ENCODE measurements at regions not wholly inside any gene's neighbourhood (a gene's known extent, or its start where the extent isn't known, plus 50 kb on each side); places are given as distances from the start of the nearest gene placed in this dataset.

DNA sequence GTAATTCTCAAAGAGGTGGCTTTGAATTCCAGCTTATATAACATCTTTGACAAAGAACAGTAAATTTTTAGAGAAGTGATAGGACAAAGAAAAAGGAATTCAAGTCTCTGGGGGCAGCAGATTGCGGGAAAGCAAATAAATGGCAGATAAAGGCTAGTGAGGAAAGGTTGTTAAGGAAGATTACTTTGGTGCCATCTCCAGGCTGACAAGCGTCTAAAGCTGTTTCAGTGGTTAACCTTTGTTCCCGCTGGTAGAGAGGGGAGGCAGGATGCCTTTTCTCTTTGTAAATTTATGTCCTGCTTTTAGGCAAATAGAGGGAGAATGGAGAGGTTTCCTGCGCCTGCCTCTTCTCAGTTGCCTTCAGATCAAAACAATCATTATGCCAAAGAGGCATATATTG lies 431.2 kb upstream of the CHST9 start:
- no peak for DNase-seq

DNA sequence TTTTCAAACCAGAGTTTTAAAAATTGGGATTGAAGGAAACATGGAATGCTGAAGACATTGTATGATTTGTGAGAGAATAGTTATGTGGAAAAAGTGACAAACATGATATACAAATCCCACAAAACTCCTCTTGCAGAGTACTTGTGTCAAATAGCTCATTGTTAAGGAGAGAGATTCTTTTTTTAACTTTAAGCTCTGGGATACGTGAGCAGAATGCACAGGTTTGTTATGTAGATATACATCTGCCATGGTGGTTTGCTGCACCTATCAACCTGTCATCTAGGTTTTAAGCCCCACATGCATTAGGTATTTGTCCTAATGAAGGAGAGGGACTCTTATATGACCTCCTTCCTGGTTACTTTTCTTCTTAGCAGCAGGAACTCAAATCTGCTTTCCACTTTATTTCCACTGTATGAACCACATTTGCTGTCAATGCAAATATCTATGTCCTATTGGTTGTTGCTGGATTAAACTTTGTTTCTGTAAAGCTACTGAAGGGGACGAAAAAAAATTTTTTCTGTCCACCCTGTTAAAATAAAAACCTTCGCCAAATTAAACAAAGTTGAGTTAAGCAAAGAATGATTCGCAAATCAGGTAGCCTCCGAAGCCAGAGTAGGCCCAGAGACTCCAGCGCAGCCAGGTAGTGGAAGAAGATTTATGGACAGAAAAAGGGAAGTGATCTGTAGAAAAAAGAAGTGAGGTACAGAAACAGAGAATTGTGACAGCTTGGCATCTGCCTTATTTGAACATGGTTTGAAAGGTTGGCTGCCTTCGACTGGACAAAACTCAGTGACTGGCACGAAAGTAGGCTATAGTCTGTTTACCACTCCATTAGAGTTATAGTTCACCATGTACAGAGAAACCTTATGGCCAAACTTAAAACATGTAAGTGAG lies 430.1 kb upstream of the CHST9 start:
- DNase-seq = no peak

DNA sequence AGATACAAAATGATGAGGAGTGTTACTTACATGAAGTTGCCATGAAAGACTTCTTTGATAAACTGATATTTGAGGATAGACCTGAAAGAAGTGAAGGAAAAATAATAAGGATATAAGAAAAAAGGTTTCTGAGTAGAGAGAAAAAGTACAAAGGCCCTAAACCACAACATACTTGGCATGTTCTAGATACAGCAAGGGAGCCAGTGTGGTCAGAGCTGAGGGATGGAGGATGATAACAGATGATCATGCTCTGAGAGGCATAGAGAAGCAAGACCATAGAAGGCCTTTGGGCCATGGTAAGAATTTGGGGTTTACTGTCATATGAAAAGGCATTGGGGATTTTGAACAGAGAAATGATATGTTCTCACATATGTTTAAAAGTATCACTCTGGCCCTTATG lies 424.1 kb upstream of the CHST9 start:
- DNase-seq = no peak

DNA sequence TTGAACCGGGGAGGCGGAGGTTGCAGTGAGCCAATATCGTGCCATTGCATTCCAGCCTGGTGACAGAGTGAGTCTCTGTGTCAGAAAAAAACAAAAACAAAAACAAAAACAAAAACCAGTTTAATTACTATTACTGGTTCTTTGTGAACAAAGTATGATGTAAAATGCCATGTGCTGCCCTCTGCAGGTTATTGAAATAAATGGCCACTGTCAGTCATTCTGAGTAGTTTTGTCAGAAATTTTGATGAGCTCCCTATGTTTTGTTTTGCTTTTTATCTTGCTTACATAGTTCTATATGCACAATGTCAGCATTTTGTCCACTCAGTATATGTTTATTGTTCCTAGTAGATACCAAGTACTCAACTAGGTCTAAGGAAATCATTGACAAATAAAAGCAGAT lies 423.6 kb upstream of the CHST9 start:
- no peak for DNase-seq

DNA sequence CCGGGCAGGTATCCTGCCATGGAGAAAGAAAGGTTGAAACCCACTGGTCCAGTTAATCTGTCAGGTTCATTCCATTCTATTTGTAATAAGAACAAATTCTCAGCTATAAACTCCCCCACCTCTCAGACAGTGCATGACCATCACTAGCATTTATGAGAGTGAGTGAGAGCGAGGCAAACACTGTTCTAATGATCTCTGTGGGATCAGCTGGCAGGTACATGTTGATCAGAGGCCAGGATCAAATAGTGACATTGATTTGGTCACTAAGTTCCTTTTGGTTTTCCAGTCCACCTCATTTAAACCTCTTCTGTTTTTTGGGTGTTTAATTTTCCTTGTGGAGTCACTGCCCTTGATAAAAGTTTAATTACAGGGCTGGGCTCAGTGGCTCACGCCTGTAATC lies 423.1 kb upstream of the CHST9 start:
- DNase-seq = no peak

DNA sequence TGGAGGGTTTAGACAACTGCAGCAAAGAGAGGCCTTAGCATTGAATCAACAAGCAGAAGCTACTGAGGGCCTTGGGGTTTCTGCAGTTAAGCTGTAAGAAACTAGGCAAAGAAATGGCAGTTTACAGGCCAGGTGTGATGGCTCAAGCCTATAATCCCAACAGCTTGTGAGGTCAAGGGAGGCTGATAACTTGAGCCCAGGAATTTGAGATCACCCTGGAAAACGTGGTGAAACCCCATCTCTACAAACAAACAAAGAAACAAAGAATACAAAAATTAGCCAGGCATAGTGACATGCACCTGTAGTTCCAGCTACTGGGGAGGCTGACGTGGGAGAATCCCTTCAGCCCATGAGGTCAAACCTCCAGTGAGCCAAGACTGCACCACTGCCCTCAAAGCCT lies 421.6 kb upstream of the CHST9 start:
- DNase-seq = no peak

DNA sequence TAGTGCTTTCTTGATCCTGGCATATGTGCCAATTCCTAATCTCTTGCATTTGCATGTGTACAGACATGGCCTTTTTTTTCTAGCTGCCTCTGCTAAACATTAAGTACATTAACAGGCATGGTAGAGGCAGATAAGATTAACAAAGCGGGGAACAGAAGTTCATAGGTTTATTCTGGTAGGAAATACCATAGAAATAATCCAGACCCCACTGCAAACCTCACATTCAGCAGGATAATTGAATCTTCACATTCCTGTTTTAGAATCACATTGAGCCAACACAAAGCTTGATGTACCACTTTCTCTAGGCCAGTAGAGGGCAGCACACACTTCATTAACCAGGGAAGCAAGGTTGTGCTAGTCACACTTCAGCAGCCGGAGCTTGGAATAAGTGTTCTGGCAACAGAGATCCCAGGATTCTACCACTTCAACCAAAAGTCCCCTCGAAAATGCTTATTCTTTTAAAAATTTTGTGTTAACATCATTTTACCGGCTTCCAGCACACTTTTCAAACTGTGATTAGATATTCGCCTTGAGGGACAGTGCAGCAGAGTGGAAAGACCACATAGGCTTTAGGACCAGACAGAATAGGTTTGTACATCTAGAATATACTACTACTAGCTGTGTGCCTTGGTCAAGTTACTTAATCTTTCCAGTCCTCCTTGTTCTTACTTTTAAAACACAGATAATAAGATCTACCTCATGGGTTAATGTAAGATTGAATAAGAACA lies 420.2 kb upstream of the CHST9 start:
- DNase-seq = peak; percentile 78

DNA sequence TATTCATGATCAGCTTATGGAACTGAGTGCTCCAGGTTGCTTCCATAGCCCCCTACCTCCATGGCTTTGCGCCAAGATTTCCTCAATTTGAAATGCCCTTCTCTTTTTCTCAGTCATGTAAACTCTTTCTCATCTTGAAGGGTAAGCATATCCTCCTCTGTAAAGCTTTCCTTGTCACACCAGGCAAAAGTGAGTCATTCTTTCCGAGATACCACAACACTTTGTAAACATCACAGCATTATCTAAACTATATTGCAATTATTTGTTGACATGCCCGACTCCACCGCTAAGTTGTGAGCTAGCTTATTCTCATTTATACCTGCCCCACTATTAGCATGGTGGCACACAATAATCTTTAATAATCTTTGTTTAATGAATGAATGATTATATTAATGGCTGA lies 419.5 kb upstream of the CHST9 start:
- no peak for DNase-seq

DNA sequence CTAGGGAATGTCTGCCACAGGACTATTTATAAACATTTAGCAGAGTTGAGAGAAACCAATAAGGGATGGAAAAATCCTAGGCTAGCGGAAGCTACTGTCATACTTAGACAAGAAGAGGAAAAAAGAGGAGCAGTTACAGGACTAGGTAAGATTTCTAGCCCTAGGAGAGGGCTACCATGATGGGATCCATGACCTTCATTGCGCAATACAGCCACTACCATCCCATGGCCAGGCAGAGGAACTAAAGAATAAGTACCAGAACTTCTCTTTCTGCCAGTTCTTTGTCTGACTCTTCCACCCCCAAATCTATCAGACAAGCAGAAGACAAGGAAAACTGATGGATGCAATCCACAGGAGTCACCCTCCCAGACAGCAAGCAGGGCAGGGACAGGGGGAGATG lies 417.0 kb upstream of the CHST9 start:
- no peak for DNase-seq

DNA sequence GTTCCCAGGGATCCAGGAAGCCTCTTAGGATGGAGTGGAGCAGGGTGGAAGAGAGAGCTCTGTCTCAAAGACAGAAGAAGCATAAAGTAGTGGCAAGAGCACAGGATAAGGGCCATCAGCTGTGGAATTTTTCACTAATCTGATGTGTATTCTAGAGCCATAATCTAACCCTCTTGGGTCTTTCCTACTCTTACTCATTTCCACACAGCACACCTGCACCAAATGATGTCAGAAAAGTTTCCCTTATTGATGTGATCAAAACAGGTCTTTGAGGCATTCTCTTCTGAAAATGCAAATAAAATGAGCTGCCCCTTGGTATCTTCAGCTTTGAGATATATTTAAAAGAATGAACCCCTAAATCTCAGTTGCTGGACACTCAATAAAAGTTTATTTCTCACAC lies 415.1 kb upstream of the CHST9 start:
- DNase-seq = no peak

DNA sequence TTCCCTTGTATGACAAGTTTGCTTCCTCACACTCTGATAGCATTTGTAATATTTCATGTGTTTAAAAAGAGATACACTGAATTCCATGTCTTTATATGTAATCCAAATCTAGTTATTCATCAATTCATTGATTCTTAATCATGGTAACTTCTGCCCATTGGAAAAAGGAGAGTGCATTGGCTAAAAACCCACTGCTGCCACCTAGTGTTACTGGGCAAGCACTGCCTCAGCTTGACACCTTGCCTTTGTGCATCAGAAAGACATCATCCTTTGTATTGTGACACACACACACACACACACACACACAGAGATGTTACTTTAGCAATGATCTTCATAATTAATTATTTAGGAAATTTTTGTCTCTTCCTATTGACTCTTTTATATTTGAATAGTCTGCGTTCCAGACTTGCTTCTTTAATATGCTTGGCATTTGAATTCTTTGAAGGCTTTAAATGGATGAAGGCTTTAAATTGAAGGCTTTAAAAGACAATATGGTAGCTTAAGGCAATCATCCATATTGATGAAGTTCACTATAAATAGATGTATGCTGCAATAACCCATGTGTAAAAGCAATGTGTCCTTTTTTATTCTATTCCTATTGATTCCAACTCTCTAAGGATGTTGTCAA lies 414.2 kb upstream of the CHST9 start:
- DNase-seq = peak; percentile 43

DNA sequence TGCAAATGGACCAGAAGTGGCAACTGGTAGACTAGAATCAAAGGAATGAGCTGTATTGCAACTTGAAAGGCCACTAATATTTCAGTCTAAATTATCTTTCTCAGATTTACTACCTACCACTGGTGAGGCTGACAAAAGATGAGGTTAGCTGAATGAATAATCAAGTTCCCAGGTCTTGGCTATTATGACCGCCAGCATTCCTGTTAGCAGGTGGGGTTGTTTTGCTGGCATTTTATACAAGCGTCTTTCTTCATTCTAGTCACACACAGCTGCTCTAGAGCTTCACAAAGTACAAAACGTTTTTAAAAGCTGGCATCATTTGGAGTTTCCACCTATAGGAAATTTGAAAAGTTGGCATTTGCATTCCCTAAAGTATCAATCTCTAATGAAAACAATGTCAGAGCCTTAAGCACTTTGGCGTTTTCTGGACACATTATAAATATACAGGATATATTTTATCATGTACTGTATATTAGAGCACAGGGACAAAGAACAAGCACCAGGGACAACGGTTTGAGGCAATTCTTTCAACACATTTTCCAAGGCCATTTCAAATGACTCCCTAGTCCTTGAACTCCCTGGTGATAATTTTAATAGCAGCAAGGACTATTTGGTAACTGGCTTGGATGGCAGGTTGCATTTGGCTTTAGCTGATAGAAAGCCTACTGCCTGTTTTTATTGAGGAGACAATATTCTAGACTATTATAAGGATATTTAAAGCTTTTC lies 410.2 kb upstream of the CHST9 start:
- DNase-seq = no peak

DNA sequence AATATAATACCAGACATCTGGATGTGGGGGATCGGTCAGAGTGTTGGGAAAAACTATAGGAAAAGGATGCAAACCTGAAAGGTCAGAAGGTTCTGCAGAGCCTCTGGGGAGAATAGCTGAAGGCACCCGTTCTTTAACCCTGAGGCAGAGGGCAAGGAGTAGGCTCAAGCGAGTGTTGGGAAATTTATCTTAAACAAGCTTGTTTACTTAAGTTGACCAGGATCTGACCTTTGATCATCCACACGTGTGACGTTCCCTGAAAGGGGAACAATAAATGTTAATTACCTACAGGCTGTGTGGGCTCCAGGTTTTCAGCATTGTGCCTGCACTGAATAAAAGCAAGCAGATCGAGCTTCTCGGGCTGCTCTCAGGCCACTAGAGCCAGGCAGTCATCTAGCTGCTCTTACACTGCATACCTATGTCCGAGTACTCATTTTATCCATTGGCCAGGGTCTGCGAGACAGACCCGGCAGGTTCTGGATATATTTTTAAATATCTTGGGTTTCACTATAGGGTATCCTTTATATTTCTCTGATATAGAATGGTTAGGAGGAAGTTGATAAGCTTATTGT lies 400.6 kb upstream of the CHST9 start:
- no peak for DNase-seq

DNA sequence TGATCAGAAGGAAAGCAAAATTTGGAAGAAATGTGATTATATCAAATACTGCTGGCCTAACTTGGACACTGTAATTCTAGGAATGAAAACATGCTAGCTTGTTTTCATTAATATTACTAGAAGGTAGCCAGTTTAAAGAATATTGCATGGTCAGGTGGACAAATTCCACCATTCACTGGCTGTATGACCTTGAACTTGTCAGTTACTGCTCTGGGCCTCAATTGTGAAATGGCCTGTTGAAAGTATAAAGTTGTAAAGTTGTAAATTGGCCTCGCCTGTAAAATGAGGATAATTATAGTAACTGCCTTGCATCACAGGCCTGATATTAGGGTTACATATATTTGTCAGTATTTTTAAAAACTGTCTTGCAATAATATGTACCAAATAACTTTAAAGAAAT lies 398.4 kb upstream of the CHST9 start:
- no peak for DNase-seq

DNA sequence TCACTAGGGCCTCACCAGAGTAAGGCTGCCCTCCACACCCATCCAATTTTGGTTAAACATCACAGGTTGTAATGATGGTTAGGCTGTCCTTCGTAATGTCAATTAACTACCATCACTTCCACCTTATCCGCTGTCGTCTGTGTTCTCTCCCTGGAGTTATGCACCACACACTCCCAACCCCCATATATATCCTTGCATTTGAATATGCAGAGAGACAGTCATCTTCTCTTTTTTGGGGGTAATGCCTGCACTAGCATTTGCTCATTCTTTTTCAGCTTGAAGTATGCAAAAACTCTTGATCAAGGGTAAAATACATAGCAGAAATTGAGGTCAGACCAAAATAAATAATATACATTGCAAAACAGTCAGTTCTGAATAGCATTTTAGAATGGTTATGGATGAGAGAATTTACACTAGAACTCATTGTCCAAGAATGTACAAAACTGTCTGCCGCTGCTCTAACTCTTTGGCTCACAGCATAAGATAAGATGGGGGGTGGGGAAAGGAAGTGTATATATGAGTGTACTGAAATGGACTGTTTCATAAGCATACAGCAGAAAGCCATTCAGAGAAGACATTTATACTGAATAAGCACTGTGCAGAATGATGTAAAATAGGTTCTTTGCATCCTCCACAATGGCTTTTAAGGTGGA lies 397.8 kb upstream of the CHST9 start:
- no peak for DNase-seq

DNA sequence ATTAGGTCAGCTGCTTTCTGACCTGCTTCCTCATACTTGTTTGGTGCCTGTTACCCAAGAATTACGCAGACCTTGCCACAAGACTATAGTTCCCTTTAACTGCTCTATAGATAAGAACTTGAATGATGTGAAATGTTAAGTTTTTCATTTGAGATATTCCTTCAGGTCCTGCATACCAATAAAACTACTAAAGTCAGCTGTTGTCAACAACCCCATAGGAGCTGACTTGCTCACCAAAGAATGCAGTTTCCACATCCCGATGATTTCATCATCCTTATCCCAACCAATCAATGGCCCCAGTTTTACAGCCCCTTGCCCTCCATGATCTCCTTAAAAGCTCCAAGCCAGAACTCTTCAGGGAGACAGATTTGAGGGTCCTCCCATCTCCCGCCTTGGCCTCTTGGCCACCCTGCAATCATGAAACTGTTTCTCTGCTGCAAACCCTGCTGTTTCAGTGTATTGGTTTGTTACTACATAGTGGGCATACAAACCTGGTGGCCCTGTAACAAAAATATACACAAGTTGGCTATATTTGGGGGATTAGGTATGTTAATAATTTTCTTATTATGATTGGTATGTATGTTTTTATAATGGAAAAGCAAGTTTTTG lies 396.3 kb upstream of the CHST9 start:
- no peak for DNase-seq

DNA sequence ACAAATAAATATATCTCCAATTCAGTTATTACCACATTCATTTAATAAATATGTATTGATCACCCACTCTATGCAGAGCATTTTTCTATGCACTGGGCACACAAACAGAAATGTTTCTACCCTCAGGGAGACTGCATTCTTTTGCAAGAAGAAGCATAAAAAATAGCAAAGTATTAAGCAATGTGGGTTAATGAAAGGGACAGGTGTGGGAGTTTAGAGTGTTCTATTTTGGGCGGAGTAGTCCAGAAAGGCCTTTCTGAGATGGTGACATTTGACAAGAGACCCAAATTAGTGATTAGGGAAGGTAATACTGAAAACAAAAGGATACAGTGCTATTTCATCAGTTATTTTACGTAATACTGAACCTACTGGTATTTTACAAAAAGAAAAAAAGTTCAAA lies 394.3 kb upstream of the CHST9 start:
- DNase-seq = no peak

DNA sequence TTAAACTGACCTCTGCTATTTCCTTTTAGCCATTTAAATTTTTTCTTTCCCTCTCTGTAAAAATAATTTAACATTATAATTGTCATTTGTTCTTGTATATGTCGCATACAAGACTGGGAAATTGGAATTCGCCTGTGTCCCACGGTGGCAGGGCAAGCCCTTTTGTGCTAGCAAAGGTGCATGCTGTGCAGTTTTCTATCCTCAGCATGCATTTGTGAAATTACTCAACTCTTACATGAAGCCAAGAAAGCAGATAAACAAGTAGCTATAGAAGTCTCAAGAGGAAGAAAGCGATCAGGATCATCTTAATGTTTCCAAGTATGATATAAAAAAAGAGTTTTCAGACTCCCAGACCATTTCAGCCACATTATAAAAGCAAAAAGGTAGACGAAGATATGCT lies 392.6 kb upstream of the CHST9 start:
- no peak for DNase-seq

DNA sequence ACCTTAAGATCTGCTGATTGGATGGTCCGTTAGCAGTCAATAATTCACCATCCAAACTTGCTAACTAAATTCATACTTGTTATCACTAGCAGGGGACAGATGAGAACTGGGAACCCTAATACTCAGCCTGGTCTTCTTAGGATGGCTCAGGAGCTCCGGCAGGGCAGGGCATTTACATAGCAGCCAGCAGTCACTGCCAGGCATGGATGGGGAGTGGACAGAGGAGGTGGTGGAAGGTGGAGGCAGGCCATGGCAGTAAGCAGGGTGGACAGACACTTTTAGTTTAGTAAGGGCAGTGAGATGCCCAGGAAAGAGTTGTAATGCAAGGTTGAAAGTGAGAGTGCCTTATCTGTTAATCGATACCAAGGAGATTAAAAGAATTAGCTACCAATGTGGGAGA lies 392.2 kb upstream of the CHST9 start:
- no peak for DNase-seq

DNA sequence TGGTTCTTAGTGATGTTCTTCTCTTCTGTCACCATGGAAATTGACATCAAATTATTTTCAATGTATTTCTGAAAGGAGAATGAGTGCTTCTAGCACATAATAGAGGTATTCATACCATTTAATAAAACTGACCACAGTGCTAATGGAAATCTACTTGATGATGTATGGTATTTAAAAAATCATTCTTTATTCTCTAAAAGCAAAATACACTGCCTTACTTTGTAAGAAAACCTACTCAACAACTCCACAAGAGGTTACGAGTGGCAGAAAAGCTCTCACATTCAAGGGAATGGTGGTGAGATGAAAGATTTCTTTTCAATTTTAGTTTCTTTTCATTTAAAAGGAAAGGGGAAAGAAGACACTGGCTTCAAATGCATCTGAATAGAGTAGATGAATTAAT lies 382.3 kb upstream of the CHST9 start:
- no peak for DNase-seq

DNA sequence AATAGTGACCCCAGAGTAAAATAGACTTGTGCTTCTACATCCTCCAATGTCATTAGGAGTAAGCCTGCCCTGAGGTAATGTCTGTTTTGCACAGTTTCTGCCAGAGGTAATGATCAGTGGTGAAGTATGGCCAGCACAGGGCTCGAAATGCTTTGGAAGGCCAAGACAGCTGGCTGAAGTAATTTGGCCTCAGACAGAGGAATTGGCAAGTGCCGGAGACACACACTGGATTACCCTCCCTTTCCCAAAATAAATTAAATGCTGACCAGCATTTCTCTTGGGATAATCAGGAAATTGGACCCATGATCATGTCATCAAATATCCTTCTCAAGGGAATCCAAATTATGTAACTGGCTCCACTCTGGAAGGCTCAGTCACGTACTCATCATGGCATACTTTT lies 379.0 kb upstream of the CHST9 start:
- peak; percentile 26 for DNase-seq

Measured in femur (tissue), 1 donor.